Mesenteric fat pad (tissue), 1 donor: ENCODE measurements at regions not wholly inside any gene's neighbourhood (a gene's known extent, or its start where the extent isn't known, plus 50 kb on each side); places are given as distances from the start of the nearest gene placed in this dataset.
"Not testable (repeated sequence)": the region's sequence is repeated elsewhere in the genome, so short reads cannot be mapped to it uniquely, and the experiment has no call there.

Experiments
- DNase-seq: peaks from one replicate; pipeline ENCODE4 v3.0.0-alpha.2; 2020; ENCODE audit warnings: low spot score
- donor health status: DM: yes; HTN: yes; CAD: no.

- DNase-seq = no peak
These were observed 397.9 kb upstream of the ADGRB3 start for GRCh38 chr6:68237205-68237604.

DNA sequence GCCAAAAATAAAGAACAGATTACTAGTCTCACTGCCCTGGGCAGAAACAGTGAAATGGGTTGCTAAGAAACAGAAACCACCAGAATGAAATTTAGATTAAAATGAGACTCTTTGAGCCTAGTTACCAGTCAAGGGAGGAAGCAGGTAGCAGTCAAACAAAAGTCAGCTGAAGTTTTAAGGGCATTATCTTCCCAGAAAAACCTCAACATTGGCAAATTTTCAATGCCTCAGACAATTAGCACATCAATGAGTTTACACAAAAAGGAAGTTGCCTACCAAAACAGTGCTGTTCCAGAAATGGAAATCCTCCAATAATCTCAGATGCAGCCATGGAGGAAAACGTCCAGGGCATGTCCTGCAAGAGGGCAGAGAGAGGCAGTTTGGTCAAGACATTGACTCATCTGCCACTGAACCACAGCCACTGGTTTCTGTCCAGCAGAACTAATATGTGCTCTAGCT lies 399.7 kb upstream of the ADGRB3 start:
- no peak for DNase-seq

GRCh38 chr6:68233623-68234022 lies 401.5 kb upstream of the ADGRB3 start:
- no peak for DNase-seq

DNA sequence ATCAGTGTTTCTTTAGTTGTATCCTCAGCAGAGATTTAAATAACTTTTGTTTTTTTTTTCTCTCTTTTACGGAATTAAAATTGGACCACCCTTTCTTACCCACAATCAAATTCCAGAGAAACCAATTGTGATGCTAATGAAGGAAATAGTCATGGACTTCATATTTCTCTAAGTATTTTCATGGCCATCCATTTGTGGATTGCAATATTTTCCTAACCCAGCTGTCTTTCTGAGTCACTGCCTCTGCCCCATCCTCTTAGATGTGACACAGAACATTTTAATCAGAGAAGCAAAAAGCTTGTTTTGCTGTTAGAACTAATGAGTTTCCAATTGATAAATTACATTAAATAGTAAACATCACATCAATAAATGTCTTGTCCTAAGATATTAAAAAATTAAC lies 405.5 kb upstream of the ADGRB3 start:
- no peak for DNase-seq

- DNase-seq = no peak
These were observed 408.6 kb upstream of the ADGRB3 start for GRCh38 chr6:68226460-68226859.

DNA sequence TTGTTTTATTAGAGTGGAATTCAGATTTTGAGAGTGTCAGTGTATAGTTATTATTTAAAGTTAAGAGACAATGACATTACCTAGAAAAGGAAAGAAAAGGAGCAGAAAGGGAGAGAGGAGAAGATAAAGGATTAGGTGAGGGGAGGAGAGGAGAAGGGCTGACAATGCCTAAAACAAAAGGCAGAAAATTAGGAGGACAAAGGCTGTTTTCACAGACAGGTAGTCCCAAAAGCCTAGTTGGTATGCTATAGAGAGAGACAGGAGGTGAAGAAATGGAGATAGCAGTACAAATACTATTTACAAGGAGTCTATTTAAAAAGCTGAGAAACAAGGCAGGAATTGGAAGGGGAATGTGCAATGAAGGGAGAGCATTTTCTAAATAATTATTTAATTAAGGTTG lies 409.4 kb upstream of the ADGRB3 start:
- no peak for DNase-seq

DNA sequence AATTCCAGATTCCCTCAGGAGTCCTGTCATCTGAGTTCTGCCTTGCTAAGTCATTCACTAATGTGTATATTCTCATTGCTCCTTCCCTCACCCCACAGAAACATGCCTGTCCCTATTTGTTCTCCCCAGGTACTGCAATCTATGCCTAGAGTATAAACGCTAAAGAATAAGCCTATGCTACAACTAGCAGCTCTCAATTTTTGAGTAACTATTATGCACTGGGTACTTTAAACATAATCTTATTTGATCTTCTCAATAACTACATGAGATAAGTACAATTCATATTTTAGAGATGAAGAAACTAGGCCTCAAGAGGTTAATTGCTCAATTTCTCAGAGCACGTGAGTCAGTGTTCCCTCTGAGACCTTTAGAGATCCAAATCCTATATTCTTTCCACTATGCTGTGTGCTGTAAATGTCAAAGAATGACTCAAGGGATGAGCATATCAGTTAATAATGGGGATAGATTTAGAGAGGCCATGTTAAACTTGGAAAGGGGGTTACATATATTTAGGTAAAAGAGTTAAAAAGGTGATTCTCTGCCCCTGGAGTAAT lies 423.8 kb upstream of the ADGRB3 start:
- DNase-seq = no peak

DNA sequence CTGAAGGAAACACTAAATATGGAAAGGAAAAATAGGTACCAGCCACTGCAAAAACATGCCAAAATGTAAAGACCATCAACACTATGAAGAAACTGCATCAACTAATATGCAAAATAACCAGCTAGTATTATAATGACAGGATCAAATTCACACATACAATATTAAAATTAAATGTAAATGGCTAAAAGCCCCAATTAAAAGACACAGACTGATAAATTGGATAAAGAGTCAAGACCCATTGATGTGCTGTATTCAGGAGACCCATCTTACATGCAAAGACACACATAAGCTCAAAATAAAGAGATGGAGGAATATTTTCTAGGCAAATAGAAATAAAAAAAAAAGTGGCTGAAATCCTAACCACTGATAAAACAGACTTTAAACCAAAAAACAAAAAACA lies 427.5 kb upstream of the ADGRB3 start:
- not testable (repeated sequence) for DNase-seq

GRCh38 chr6:68200929-68201328 lies 434.2 kb upstream of the ADGRB3 start:
- no peak for DNase-seq

DNA sequence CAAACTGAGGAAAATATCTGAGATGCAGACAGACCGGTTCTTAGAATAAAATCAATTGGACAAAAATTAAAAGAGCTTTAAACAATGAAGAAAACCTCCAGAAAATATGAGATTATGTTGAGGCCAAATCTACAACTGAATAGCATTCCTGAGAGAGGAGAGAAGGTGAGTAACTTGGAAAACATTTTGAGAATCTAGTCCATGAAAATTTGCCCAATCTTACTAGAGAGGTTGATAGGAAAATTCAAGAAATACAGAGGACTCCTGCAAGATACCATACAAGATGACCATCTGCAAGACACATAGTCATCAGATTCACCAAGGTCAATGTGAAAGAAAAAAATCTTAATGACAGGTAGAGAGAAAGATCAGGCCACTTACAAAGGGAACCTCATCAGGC lies 437.7 kb upstream of the ADGRB3 start:
- DNase-seq = no peak

GRCh38 chr6:68196645-68197044 lies 438.4 kb upstream of the ADGRB3 start:
- no peak for DNase-seq

DNA sequence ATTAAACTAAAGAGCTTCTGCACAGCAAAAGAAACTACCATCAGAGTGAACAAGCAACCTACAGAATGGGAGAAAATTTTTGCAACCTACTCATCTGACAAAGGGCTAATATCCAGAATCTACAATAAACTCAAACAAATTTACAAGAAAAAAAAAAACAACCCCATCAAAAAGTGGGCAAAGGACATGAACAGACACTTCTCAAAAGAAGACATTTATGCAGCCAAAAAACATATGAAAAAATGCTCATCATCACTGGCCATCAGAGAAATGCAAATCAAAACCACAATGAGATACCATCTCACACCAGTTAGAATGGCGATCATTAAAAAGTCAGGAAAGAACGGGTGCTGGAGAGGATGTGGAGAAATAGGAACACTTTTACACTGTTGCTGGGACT lies 439.3 kb upstream of the ADGRB3 start:
- DNase-seq = not testable (repeated sequence)

GRCh38 chr6:68194846-68195478 lies 440.1 kb upstream of the ADGRB3 start:
- DNase-seq = no peak

DNA sequence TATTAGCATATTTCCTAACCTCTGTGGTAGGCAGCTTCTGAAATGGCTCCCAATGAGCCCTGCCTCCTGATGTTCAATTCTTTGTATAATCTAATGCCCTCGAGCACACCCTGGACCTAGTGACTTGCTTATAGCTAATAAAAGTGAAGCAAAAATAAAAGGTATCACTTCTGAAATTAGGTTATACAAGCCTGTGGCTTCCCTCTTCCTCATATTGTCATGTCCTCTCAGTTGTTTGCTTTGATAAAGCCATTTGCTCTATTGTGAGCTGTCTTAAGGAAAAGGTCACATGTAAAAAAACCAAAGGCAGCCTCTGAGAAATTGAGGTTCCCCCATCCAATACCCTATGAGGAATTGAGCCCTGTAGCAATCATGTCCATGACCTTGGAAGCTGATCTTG lies 442.1 kb upstream of the ADGRB3 start:
- no peak for DNase-seq

DNA sequence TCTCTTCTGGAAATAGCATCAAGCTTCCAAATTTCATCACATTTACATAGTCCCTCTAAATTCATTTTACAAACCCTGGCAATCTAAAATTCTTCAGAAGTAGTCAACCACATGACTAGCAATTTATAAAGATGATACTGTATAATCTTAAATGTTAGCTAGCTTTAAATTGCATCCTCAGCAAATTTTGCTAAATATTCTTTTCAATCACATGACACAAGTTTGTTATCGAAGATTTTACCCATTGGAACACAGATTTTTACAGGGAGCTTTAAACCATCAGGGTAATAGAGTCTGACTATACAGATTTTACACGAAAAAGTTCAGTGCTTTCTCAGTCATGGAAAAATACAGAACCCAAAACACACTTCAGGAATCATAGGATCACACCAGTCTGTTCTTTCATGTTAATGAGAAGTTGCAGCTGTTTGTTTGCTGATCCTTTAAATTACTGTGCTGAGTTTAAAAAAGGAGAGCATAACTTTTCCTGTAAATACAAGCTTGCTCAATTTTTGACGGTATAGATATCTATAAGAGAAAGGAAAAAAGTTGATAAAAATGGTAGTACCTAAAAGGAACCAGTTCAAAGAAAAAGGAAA lies 445.8 kb upstream of the ADGRB3 start:
- no peak for DNase-seq

- DNase-seq = no peak
These were observed 448.2 kb upstream of the ADGRB3 start for GRCh38 chr6:68186870-68187269.

- DNase-seq = no peak
These were observed 452.7 kb upstream of the ADGRB3 start for GRCh38 chr6:68182386-68182785.

DNA sequence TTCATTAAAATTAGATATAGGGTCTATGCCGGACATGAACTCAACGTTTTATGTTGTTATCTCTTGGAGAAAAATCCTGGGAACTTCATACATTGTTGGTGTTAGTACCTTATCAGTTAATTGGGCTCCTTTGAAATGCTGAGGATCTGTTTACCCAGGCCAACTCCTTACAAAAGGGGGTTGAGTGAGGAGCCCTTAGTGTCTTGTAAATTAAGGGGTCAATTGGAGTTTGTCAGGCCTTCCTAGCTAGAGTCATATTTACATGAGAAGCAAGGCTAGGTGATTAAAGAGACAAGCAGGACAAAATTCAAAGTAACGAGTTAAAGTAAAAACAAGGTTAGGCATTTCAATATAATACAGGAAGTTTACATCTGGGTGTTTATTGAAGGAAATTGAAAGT lies 454.1 kb upstream of the ADGRB3 start:
- DNase-seq = not testable (repeated sequence)

GRCh38 chr6:68173616-68174015 lies 461.5 kb upstream of the ADGRB3 start:
- no peak for DNase-seq

GRCh38 chr6:68169922-68170321 lies 465.2 kb upstream of the ADGRB3 start:
- no peak for DNase-seq

DNA sequence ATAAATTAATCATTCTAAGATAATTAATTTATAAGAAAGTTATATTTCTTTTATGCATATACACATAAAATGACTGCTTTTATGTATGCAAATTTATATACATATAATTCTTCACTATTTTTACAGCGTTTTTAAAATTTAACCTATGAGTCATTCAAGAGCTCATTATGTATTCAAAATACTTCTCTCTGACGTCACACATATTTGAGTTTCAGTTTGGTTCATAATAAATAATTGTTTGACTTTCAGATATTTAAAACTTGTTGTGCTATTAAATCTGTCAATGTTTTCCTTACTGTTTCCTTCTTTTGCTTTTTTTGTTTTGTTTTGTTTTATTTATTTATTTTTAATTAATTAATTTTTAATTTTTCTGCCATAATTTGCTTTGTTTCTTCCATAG lies 467.5 kb upstream of the ADGRB3 start:
- DNase-seq = no peak

DNA sequence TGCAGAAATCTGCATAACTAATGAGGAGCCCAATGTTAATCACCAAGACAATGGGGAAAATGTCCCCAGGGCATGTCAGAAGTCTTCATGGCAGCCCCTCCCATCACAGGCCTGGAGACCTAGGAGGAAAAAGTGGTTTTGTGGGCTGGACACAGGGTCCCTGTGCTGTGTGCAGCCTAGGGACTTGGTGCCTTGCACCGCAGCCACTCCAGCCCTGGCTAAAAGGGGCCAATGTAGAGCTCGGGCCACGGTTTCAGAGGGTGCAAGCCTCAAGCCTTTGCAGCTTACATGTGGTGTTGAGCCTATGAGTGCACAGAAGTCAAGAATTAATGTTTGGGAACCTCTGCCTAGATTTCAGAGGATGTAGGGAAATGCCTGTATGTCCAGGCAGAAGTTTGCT lies 474.3 kb upstream of the ADGRB3 start:
- DNase-seq = not testable (repeated sequence)

- DNase-seq = no peak
These were observed 474.7 kb upstream of the ADGRB3 start for GRCh38 chr6:68160348-68160747.
